GM12872 (cell line): ENCODE measurements at regions not wholly inside any gene's neighbourhood (a gene's known extent, or its start where the extent isn't known, plus 50 kb on each side); places are given as distances from the start of the nearest gene placed in this dataset.

Experiments
- TF ChIP-seq, protein P1 (sequence below): IDR thresholded peaks from 3 replicates; pipeline ENCODE4 v1.5.1; 2011; ENCODE audit warnings: low read depth, mild to moderate bottlenecking, low read length, moderate library complexity; ENCODE audit not compliant: insufficient read depth

DNA sequence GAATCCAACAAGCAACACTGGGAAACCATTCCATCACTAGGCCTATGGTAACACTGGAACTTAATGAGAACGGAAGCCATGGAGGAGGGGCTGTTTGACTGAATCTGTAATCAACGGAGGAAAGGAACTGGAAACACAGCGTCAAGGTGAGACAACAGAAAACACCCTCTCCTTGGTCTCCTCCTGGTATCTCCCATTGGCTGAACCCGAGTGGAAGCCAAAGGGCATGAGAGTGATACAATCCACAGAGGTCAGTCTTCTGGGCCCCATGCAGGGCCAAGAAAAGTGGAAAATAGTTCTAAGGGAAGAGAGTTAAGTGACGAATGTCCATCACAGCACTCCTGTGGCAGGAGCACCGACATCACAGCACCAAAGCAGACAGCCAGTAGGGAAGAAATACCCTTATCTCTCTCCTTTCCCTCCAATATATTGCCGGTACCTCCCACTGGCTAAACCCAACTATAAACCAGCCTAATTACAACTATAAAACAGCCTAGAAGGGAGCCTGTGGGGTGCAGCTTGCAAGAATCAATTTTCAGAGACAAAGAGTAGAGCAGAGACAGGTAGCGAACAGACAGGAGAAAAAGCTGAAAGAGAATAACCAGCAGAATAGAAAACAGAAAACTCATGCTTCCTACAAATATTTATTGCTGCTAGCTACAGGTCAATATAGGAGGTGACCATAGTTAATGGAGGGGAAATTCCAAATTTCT lies 107.4 kb upstream of the IFNE start:
- TF ChIP-seq, protein P1, sequence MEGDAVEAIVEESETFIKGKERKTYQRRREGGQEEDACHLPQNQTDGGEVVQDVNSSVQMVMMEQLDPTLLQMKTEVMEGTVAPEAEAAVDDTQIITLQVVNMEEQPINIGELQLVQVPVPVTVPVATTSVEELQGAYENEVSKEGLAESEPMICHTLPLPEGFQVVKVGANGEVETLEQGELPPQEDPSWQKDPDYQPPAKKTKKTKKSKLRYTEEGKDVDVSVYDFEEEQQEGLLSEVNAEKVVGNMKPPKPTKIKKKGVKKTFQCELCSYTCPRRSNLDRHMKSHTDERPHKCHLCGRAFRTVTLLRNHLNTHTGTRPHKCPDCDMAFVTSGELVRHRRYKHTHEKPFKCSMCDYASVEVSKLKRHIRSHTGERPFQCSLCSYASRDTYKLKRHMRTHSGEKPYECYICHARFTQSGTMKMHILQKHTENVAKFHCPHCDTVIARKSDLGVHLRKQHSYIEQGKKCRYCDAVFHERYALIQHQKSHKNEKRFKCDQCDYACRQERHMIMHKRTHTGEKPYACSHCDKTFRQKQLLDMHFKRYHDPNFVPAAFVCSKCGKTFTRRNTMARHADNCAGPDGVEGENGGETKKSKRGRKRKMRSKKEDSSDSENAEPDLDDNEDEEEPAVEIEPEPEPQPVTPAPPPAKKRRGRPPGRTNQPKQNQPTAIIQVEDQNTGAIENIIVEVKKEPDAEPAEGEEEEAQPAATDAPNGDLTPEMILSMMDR = no peak

DNA sequence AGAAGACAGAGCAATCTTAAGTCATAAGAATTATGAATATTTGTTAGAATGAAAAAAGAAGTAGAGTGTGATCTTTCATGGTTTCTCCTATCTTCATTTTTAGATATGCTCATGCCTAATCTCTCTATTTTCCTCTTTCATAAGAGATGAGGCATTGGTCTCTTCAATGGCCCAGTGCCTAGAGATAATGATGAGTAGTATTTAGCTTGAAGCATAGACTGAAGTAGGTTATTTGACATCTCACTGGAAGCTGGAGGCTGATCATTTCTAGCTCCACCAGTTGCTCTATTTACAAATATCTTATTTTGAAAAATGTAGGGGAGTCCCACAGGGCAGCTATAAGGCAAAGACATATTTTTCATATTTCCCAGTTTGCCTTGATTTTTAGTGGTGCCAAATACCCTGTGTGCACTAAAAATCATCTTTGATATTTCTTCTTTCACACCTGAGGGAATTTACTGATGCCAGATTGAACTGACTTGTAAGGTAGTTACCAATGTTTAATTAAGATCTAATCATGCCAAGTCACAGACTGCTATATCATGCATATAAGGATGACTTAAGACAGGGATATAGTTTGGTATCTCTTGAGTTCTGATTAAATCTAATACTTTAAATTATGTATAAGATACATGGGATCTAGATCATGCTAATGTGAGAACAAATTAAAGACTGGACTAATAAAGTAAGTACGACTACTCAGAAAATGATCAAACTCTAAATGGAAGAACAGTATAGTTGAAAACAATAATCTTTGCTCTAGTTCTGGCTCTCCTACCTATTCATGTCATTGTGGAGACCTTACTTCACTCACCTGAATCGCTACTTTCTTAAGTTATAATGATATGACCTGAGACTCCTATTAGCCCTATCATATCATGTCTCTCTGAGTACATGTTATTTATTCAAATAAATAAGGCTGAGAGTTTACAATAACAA lies 108.2 kb upstream of the IFNE start:
- TF ChIP-seq, protein P1 = no peak

DNA sequence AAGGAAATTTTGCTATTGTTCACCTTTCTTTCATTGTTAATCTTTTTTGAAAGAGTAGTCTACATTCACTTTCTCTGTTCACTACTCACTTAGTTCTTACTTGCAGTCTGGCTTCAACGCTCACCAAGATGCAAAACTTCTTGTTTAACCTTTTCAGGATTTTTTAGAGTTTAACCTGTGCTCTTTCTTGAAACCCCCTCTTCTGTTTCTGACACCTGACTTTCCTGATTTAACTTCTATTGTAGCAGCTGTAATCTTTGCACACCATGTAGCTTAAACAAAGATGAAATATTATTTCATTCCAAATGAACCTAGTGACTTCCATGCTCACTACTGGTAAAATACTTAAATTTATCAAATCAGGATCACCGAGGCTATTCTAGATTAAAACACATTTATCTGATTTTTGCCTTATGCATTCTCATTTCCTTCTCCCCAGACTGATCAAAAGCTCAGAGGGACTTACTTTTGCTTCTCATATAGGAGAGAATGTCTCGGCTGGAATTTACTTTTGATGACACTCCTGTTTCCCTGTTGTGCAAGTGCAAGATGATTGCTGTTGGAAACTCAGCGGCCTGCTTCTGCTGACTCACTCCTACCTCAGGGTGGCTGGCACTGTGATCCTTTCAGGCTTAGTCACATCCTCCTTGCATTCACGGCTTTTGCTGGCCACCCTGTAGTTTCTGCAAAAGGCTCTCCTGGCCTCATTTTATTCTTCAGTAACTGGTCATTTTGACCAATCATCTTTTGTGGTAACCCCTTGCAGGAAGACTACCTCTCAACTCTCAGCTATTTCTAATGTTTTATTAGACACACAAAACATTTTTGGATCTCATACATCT lies 109.3 kb upstream of the IFNE start:
- TF ChIP-seq, protein P1 = no peak

DNA sequence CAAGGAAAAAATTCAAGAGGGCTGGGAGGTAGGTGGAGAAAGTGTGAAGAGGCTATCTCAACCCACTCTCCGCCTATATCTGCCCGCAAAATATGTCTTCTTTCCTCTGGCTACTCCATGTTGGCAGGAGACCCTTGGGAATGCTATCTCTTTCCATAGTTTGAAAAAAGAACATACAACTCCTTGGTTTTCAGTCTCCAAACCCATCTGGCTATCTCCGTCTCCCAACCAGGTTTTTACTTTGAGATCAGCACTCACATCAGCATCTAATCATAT lies 109.9 kb upstream of the IFNE start:
- TF ChIP-seq, protein P1 = no peak

DNA sequence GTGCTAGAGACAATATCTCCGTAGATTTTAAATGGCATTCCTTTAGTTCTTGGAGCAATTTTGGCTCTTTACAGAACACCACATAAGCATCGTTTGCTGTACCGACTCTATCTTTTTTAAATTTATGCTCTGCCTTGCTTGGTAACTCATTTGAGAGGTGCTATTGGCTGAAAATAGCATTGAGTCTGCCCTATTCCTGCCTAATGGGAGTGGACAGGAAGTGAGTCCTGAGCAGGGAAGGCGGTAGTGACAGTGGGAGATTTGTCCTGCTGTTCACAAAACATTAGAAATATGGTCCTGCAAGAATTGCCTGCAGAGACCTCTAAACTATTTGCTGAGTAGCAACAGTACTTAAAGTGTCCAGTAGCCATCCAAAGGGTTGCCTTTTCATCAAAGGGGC lies 115.2 kb upstream of the IFNE start:
- TF ChIP-seq, protein P1 = no peak

DNA sequence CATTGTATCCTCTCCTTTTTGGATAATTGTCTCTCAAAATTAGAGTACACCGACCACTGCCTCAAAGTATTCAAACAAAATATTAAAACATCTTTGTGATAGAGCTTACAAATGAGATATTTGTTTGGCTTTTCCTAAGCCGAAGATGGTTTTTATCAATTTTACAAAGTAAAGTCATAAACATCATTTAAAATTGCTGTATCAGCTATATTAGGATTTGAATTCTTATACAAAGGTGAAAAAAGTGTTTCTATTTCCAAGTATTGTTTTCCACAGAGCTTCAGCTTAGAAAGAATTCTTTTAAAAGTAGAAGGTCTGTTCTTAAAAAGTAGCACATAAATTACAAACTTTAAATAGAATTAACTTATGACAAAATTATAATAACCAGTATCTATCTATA lies 116.6 kb upstream of the IFNE start:
- TF ChIP-seq, protein P1 = no peak

DNA sequence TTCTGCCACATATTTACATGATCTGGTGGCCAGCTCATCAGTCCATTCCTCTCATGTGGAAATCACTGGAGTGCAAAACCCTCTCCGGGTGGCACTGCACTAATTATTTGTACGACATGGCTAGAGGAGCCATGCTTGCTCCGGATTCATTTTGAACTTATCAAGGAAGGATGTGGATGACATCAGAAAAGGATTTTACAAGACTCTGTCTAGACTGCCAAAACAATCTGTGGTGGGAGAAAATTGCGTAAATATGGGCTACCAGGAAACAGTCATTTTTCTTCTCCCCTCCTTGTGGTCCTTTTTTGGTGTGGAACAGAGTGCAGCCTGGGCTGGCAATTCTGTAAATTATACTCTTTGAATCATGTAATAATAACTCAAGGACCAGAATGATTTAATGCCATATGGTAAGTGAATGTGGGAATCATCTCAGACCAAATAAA lies 123.4 kb upstream of the IFNE start:
- TF ChIP-seq, protein P1 = no peak
